HL-60 (cell line): ENCODE measurements at regions not wholly inside any gene's neighbourhood (a gene's known extent, or its start where the extent isn't known, plus 50 kb on each side); places are given as distances from the start of the nearest gene placed in this dataset.

Source experiments
- POLR2AphosphoS5 ChIP-seq: IDR thresholded peaks from 2 replicates; pipeline ENCODE4 v1.6.1; 2012; ENCODE audit warnings: low read depth
- TF ChIP-seq, protein P1 (sequence below): IDR thresholded peaks from one replicate; pipeline ENCODE4 v1.5.1; 2011; ENCODE audit warnings: low read length, control low read depth, inconsistent platforms; ENCODE audit not compliant: insufficient read depth
- TF ChIP-seq, protein P2 (sequence below): IDR thresholded peaks from 2 replicates; pipeline ENCODE4 v1.6.1; 2012; ENCODE audit warnings: low read depth; ENCODE audit not compliant: insufficient replicate concordance

DNA sequence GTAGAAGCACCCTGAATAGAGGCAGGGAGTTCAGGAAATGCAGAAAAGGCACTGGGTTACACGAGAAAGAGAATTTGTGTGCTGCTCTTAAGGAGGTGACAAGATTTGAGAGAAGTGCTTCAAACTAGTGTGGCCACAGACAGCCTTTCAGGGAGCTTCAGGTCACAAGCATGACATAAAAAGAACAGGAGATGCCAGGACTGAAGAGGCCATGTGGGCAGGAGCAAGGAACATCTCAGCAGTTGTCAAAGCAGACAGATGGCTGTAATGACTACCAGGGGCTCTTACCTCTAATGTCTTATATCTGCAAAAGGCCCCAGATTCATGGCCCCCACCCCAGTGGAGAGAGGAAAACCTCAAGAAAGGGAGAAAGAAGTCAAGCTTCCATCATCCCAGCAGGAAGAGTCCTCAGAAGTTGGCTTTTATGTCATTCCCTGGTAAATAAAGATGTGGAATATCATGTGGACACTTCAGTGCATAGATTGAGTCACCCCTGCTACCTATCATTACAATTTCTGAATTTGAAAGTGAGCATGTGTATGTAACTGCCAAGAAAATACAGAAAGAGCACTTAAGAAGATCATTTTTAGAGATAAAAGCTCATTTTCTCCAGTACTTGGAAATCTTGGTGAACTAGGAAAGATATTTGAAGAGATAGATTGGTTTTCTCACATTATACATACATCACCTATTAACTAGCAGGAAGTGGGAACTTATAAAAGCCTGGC, 214.4 kb upstream of the RORB start:
- TF ChIP-seq POLR2AphosphoS5, result no peak
- TF ChIP-seq, protein P1, sequence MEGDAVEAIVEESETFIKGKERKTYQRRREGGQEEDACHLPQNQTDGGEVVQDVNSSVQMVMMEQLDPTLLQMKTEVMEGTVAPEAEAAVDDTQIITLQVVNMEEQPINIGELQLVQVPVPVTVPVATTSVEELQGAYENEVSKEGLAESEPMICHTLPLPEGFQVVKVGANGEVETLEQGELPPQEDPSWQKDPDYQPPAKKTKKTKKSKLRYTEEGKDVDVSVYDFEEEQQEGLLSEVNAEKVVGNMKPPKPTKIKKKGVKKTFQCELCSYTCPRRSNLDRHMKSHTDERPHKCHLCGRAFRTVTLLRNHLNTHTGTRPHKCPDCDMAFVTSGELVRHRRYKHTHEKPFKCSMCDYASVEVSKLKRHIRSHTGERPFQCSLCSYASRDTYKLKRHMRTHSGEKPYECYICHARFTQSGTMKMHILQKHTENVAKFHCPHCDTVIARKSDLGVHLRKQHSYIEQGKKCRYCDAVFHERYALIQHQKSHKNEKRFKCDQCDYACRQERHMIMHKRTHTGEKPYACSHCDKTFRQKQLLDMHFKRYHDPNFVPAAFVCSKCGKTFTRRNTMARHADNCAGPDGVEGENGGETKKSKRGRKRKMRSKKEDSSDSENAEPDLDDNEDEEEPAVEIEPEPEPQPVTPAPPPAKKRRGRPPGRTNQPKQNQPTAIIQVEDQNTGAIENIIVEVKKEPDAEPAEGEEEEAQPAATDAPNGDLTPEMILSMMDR, result no peak
- TF ChIP-seq, protein P2, sequence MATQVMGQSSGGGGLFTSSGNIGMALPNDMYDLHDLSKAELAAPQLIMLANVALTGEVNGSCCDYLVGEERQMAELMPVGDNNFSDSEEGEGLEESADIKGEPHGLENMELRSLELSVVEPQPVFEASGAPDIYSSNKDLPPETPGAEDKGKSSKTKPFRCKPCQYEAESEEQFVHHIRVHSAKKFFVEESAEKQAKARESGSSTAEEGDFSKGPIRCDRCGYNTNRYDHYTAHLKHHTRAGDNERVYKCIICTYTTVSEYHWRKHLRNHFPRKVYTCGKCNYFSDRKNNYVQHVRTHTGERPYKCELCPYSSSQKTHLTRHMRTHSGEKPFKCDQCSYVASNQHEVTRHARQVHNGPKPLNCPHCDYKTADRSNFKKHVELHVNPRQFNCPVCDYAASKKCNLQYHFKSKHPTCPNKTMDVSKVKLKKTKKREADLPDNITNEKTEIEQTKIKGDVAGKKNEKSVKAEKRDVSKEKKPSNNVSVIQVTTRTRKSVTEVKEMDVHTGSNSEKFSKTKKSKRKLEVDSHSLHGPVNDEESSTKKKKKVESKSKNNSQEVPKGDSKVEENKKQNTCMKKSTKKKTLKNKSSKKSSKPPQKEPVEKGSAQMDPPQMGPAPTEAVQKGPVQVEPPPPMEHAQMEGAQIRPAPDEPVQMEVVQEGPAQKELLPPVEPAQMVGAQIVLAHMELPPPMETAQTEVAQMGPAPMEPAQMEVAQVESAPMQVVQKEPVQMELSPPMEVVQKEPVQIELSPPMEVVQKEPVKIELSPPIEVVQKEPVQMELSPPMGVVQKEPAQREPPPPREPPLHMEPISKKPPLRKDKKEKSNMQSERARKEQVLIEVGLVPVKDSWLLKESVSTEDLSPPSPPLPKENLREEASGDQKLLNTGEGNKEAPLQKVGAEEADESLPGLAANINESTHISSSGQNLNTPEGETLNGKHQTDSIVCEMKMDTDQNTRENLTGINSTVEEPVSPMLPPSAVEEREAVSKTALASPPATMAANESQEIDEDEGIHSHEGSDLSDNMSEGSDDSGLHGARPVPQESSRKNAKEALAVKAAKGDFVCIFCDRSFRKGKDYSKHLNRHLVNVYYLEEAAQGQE, result no peak
